Breast epithelium (tissue), 4 donors: ENCODE measurements at regions not wholly inside any gene's neighbourhood (a gene's known extent, or its start where the extent isn't known, plus 50 kb on each side); places are given as distances from the start of the nearest gene placed in this dataset.

Experiments
- DNase-seq, 2 donors: peaks; one replicate each; pipeline ENCODE4 v3.0.0-alpha.2; 2019; ENCODE audit warnings: low spot score in 2 of 2
- H3K27ac ChIP-seq, 2 donors: fragments of 200-600 bp; sonication (generic) in 1 of 2; one replicate each; pipeline ENCODE4 v1.5.1; 2016 to 2019; ENCODE audit warnings: mild to moderate bottlenecking in 1 of 2
- H3K27me3 ChIP-seq, 2 donors: fragments of 200-600 bp; sonication (generic) in 1 of 2; one replicate each; pipeline versions ENCODE4 v1.5.1 to v1.6.0; 2017 to 2019; ENCODE audit warnings: control low read depth in 1 of 2, mild to moderate bottlenecking in 1 of 2
- H3K36me3 ChIP-seq: fragments of 200-600 bp; one replicate; pipeline ENCODE4 v1.5.1; 2019
- H3K4me1 ChIP-seq, 2 donors: fragments of 200-600 bp; sonication (generic); one replicate each; pipeline ENCODE4 v1.5.1; 2016 to 2019; ENCODE audit warnings: control low read depth in 1 of 2
- H3K4me3 ChIP-seq, 3 donors: fragments of 200-600 bp; sonication (generic); 1 replicate in 2 of 3; 2 replicates in 1 of 3; pipeline ENCODE4 v1.5.1; 2016 to 2019; ENCODE audit warnings: mild to moderate bottlenecking in 3 of 3, moderate library complexity in 2 of 3
- H3K9me3 ChIP-seq, 2 donors: fragments of 200-600 bp; sonication (generic) in 1 of 2; one replicate each; pipeline ENCODE4 v1.5.1; 2016 to 2019; ENCODE audit warnings: control low read depth in 1 of 2
- POLR2A ChIP-seq: fragments of 450-650 bp; IDR thresholded peaks from one replicate; pipeline ENCODE4 v1.6.1; 2016; ENCODE audit warnings: antibody characterized with exemption, mild to moderate bottlenecking, moderate library complexity
- POLR2AphosphoS5 ChIP-seq, 3 donors: sonication (generic); formaldehyde crosslinking; IDR thresholded peaks; one replicate each; pipeline ENCODE4 v1.6.1; 2017; ENCODE audit warnings: antibody characterized with exemption in 3 of 3
- intact Hi-C: fragments of 100-400 bp; cut with DNase I; formaldehyde crosslinking; loops from one replicate; pipeline ENCODE4 v1.15.1; 2023; ENCODE audit warnings: low total_unique reads
- TF ChIP-seq, protein P1 (sequence below), 3 donors: fragments of 450-650 bp; IDR thresholded peaks; one replicate each; pipeline ENCODE4 v1.5.1; 2016 to 2017; ENCODE audit warnings: antibody characterized with exemption in 3 of 3, mild to moderate bottlenecking in 3 of 3, moderate library complexity in 3 of 3

DNA sequence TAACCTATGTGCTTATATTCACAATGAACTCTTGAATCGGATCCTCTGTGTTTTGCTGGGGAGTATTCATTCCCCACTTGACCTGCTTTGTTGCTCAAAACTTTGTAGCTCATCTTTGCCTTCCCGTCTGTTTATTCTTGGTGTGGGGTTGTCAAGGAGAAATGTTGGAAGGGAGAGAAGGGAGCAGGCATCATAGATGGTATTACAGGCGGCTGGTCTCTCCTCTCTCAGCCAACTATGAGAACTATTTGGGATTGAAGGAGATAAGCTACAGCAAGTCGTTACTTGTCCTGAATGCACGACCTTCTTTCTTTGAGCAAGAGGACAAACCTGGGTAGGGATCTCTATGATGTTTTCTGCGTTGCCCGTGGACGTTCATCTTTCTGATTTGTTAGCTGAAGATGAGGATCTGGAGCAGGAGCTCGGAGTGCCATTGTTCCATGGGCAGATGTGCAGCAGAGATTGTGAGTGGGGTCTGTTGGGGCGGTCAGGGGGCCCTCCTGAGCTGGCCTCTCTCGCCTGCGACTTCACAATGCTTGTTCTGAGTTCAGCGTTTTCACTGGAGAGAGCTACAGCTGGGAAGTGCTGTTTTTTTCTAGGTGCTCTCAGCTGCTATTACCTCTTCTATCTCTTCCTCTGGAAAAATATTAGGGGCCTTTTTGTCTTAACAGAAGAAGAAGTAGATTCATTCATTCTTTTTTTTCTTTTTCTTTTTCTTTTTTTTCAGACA lies 126.9 kb upstream of the KLF6 start:
- TF ChIP-seq, protein P1, sequence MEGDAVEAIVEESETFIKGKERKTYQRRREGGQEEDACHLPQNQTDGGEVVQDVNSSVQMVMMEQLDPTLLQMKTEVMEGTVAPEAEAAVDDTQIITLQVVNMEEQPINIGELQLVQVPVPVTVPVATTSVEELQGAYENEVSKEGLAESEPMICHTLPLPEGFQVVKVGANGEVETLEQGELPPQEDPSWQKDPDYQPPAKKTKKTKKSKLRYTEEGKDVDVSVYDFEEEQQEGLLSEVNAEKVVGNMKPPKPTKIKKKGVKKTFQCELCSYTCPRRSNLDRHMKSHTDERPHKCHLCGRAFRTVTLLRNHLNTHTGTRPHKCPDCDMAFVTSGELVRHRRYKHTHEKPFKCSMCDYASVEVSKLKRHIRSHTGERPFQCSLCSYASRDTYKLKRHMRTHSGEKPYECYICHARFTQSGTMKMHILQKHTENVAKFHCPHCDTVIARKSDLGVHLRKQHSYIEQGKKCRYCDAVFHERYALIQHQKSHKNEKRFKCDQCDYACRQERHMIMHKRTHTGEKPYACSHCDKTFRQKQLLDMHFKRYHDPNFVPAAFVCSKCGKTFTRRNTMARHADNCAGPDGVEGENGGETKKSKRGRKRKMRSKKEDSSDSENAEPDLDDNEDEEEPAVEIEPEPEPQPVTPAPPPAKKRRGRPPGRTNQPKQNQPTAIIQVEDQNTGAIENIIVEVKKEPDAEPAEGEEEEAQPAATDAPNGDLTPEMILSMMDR (IDR thresholded peaks at IDR 0.05): no peak
- TF ChIP-seq POLR2A (peak; percentile 41), POLR2AphosphoS5 (IDR thresholded peaks at IDR 0.05) (peak in 1 of 3 donors; percentile 37)
- Histone ChIP-seq H3K4me3 (peak overlapping the region in 2 of 3 donors; percentile 39 to 42), H3K4me1 (no peaks in the 10 kb centered on the region), H3K27me3 (no peaks in the 10 kb centered on the region), H3K9me3 (no peaks in the 10 kb centered on the region), H3K27ac (peak overlapping the region; percentile 80 to 83), H3K36me3 (no peaks in the 10 kb centered on the region)
- DNase-seq: peak in 1 of 2 donors; percentile 64
- intact Hi-C loops: no loop called here

DNA sequence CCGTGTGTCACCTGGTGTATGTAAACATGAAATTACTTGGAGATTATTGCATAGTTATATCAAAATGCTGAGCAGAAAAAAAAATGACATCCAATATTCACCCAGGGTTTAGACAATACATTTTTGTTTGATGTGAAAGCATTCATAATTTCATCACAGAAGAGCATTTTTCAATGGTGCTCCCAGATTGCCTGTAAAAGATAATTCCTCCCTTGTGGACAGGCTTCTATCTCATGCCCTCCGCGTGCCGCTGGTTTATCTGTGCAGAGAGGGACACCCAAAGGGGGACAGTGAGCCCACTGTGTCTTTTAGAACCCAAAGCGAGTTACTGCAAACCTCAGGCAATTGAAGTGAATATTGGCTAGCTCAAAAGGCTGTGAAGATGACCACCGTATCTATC lies 126.2 kb upstream of the KLF6 start:
- Histone ChIP-seq H3K27me3 (no peaks in the 10 kb centered on the region), H3K9me3 (no peaks in the 10 kb centered on the region), H3K4me3 (no peak overlapping the region), H3K27ac (peak overlapping the region; percentile 57 to 80), H3K4me1 (no peaks in the 10 kb centered on the region), H3K36me3 (no peaks in the 10 kb centered on the region)
- no peak for TF ChIP-seq POLR2A
- TF ChIP-seq POLR2AphosphoS5 (IDR thresholded peaks at IDR 0.05): no peak
- TF ChIP-seq, protein P1 (IDR thresholded peaks at IDR 0.05): no peak
- no peak for DNase-seq
- intact Hi-C loops: no loop called here

DNA sequence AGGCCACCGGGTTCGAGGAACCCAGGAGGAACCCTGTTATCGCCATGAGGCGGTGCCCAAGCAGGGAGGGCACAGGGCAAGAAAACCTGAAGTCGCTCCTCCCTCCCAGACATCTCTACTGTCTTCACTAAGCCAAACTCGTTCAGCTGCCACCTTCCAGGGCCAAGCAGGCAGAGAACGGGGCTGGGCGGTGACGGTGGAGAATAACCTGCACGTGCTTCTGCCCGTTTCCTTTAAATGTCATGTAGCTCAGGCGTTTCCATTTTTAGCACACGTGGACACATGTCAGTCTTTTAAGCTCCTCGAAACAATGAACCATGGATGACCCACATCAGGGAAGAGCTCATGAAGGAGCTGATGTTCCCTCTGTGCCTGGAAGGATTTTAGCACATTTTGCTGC lies 124.3 kb upstream of the KLF6 start:
- intact Hi-C loops: no loop called here
- no peak for TF ChIP-seq POLR2AphosphoS5 (IDR thresholded peaks at IDR 0.05)
- TF ChIP-seq POLR2A: no peak
- TF ChIP-seq, protein P1 (IDR thresholded peaks at IDR 0.05): no peak

DNA sequence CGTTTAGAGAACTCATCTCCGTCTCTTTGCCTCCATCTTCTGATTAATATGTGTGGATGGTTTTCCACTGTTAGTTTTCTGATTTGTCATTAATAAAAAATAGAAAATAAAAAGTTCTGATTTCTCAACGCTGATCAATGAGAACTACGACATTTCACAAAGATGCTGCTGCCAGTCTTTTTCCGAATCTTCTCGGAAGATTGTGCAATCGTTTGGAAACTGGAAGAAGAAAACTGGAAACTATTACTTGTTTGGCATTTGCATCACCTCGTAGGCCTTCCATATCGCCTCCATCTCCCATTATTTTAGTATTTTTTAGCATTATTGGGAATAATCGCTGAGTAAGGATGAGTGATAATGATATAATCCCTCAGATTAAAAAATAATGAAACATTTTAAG lies 123.2 kb upstream of the KLF6 start:
- H3K36me3 ChIP-seq: no peaks in the 10 kb centered on the region
- TF ChIP-seq, protein P1 (IDR thresholded peaks at IDR 0.05): no peak
- TF ChIP-seq POLR2A (no peak), POLR2AphosphoS5 (IDR thresholded peaks at IDR 0.05) (no peak)
- no peaks in the 10 kb centered on the region for H3K27me3 ChIP-seq
- DNase-seq: no peak
- no peaks in the 10 kb centered on the region for H3K9me3 ChIP-seq
- H3K4me1 ChIP-seq: no peaks in the 10 kb centered on the region
- intact Hi-C loops: no loop called here
- H3K27ac ChIP-seq: peak overlapping the region; percentile 41 to 83
- peak overlapping the region in 1 of 3 donors; percentile 23 for H3K4me3 ChIP-seq

More for the DNA sequence above, 124.3 kb upstream of the KLF6 start:
- no peaks in the 10 kb centered on the region for H3K27me3 ChIP-seq
- no peaks in the 10 kb centered on the region for H3K4me1 ChIP-seq
- DNase-seq: no peak
- no peaks in the 10 kb centered on the region for H3K9me3 ChIP-seq
- no peak overlapping the region for H3K27ac ChIP-seq
- no peak overlapping the region for H3K4me3 ChIP-seq
- no peaks in the 10 kb centered on the region for H3K36me3 ChIP-seq

DNA sequence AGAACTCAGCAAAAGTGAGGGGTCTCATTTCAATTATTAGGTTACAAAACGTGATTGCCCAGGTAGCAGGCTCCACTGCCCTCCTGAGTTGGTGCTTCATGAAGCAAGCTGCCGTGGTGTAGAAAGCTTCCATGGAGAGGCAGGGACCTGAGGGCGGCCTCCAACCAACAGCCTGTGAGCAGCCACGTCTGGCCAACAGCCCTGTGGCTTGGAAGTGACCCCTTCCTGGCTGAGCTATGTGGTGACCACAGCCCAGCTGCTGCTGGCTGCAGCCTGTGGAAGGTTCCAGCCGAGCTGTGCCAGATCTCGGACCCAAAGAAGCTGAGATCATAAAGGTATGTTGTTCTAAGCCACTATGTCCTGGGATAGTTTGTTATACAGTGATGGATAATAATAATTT lies 122.5 kb upstream of the KLF6 start:
- no peaks in the 10 kb centered on the region for H3K36me3 ChIP-seq
- peak overlapping the region in 1 of 3 donors; percentile 23 for H3K4me3 ChIP-seq
- no peaks in the 10 kb centered on the region for H3K4me1 ChIP-seq
- no peak for DNase-seq
- intact Hi-C loops: no loop called here
- H3K27ac ChIP-seq: peak overlapping the region; percentile 41 to 83
- no peaks in the 10 kb centered on the region for H3K27me3 ChIP-seq
- H3K9me3 ChIP-seq: no peaks in the 10 kb centered on the region
- TF ChIP-seq, protein P1 (IDR thresholded peaks at IDR 0.05): no peak
- TF ChIP-seq POLR2AphosphoS5 (IDR thresholded peaks at IDR 0.05) (peak in 1 of 3 donors; percentile 54), POLR2A (no peak)
